Stimulated activated CD4-positive, alpha-beta T cell treated with anti-CD3 and anti-CD28 coated beads, TNF-alpha, amount 100 ng/mL, for 1 hour (primary cell): ENCODE measurements at regions not wholly inside any gene's neighbourhood (a gene's known extent, or its start where the extent isn't known, plus 50 kb on each side); places are given as distances from the start of the nearest gene placed in this dataset.
"Not testable (repeated sequence)": the region's sequence is repeated elsewhere in the genome, so short reads cannot be mapped to it uniquely, and the experiment has no call there.

Source experiments
- DNase-seq, 3 donors: peaks; one replicate each; pipeline ENCODE4 v3.0.0-alpha.2; 2020; ENCODE audit warnings: low read depth in 3 of 3, low spot score in 1 of 3

- no peak for DNase-seq
These were observed 193.0 kb upstream of the PWP1 start for GRCh38 chr12:107492393-107493134.

- no peak for DNase-seq
These were observed 192.5 kb upstream of the PWP1 start for GRCh38 chr12:107493135-107493494.

DNA sequence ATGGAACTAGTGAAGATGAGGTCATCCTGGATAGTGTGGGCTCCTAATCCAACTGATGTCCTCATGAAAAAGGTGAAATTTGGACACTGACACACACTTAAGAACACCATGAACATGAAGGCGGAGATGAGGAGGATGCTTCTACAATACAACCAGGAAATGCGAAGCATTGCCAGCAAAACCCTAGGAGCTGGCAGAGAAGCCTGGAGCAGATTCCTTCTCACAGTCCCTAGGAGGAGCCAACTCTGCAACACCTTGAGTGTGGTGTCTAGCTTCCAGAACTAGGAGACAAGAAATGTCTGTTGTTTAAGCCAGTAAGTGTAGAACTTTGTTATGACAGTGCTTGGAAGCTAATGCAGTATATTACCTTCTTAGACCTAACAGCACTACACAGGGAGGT lies 191.9 kb upstream of the PWP1 start:
- DNase-seq, result no peak

GRCh38 chr12:107494331-107494730 lies 191.3 kb upstream of the PWP1 start:
- no peak for DNase-seq

- DNase-seq, result no peak
These were observed 190.0 kb upstream of the PWP1 start for GRCh38 chr12:107495604-107496003.

GRCh38 chr12:107497231-107497630 lies 188.4 kb upstream of the PWP1 start:
- DNase-seq, result no peak

DNA sequence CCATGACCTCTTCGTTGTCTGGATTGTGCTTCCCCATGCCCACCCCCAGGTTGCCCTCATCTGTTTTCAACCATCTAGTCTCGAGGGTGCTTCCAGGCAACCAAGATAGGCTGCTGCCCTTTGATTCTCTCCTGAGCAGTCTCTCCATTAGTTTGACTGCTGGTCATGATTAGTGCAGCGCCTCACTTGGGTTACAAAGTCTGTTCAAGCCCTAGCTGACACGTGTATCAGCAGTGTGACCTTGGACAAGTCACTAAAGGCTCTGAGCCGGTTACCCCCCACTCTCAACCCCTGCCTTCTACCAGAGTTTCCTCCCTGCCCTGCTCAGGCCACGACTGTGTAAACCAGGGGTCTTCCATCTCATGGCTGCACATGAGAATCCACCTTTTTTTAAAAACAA lies 185.3 kb upstream of the PWP1 start:
- no peak for DNase-seq

- DNase-seq, result no peak
These were observed 183.9 kb upstream of the PWP1 start for GRCh38 chr12:107501681-107502080.

DNA sequence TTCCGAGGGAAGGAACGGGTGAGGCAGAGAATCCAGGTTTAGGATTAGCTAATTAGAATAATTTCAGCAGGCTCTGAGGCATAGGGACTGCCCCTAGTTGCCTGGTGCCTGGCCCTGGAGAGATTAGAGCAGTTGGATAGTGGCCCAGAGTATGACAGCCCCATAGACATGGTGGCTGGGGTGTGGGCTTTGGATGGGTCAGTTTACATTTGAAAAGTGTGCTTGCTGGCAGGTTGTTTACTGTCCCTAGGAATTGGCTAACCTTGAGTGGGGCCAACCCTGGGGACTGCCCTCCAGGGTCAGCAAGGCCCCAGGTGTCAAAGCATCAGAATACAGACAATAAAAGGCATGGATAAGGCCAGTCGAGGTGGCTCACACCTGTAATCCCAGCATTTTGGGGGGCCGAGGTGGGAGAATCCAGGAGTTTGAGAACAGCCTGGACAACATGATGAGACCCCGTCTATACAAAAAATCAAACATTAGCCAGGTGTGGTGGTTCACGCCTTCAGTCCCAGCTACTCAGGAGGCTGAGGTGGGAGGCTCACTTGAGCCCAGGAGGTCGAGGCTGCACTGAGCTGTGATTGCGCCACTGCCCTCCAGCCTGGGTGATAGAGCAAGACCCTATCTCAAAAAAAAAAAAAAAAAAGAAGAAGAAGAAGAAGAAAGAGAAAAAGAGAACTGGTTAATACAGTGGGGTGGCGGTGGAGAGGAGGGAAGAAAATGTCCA lies 182.3 kb upstream of the PWP1 start:
- no peak for DNase-seq

GRCh38 chr12:107503887-107504885 lies 181.4 kb upstream of the PWP1 start:
- no peak for DNase-seq

DNA sequence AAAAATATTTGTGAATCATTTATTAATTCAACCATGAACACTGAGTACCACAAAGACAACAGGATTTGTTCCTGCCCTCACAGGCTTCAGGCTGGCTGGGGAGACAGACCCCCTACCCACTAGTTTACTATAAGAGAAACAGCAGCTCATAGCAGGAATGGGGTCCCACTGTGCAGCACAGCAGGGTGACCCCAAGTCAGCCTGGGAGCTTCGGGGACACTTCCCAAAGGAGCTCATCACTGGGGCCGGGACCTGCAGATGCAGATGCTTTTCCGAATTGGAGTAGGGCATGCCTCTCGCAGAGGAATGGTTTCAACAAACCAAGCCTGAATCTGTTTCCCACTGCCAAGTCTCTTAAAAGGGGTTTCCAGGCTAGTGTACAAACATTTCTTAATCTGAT lies 176.2 kb upstream of the PWP1 start:
- DNase-seq, result no peak

DNA sequence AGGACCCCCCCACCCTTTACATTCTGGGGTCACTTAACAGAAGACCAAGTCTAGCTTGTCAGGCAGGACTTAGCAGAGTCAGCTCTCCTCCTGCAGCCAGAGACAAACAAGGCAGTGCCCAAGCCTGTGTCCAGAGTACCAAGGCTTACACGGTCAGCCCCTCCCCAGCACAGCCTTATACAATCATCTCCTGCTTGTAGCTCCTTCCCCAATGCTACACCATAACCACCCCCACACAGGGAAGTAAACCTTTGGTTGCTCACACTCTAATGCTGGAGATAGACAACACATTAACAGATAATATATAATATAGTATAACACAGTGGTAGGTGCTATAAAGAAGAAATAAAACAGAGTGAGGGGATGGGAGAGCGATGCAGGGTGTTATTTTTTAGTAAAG lies 175.4 kb upstream of the PWP1 start:
- no peak for DNase-seq

- no peak for DNase-seq
These were observed 174.3 kb upstream of the PWP1 start for GRCh38 chr12:107511292-107511691.

- DNase-seq, result no peak
These were observed 173.2 kb upstream of the PWP1 start for GRCh38 chr12:107512391-107512790.

DNA sequence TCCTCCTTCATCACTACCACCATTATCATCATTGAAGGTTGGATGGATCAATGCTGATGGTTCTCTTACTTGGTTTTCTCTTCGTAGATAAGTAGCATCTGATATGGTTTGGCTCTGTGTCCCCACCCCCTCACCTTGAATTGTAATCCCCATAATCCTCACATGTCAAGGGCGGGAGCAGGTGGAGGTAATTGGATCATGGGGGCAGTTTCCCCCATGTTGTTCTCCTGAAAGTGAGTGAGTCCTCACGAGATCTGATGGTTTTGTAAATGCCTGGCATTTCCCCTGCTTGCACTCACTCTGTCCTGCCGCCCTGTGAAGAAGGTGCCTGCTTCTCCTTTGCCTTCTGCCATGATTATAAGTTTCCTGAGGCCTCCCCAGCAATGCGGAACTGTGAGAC lies 172.4 kb upstream of the PWP1 start:
- no peak for DNase-seq

DNA sequence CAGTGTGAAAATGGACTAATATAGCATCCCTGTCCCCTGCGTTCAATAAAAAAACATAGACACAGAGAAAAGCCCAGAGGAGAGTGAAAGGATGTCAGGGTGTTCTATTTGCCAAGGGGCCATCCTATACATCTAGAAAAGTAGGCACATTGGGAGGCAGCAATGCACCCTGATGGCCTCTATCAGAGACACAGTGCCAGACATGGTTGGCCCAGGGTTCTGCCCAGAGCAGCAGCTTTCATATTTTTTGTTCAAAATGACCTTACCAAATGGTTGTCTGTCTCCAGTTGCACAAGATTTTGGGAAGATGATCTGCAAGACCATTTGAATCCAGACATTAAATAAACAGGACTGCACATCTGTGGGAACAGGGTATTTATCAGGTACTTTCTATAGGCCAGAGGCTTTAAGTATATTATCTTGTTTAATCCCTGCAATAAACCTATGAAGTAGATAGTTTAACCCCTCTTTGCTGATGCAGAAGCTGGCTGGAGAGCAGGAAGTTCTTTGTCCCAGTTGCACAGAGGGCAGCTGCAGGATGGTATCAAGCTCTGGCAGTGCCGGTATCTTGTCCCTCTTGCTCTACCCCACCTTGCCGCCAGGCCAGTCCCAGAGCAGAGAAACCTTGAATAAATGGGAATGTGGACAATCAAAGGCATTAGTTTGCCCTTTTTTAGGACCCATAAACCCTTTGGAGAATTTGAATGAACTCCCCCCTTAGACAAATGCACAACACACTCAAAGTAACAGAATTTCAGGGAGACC lies 171.8 kb upstream of the PWP1 start:
- no peak for DNase-seq

DNA sequence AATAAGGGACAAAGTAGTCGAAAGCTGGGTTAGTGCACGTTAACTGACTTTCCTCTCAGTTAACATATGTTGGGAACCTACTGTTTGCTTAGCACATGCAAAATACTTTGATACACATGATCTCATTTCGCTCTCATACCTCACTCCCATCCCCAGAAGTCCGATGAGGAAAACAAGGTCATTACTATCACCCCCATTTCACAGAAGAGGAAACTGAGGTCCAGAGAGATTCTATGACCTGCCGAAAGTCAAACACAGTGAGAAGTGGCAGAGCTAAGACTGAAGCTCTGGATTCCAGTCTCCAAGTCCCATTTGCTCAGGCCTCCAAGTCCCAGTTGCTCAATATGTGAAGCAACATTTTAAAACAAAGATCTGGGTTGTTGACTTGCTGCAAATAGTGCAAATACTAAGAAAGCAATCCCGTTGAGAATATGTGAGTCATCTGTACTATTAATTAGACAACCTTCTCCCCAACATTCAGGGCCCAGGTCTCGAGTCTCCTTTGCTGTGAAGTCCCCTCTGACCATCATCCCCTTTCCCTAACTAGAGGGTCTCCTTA lies 170.6 kb upstream of the PWP1 start:
- no peak for DNase-seq

DNA sequence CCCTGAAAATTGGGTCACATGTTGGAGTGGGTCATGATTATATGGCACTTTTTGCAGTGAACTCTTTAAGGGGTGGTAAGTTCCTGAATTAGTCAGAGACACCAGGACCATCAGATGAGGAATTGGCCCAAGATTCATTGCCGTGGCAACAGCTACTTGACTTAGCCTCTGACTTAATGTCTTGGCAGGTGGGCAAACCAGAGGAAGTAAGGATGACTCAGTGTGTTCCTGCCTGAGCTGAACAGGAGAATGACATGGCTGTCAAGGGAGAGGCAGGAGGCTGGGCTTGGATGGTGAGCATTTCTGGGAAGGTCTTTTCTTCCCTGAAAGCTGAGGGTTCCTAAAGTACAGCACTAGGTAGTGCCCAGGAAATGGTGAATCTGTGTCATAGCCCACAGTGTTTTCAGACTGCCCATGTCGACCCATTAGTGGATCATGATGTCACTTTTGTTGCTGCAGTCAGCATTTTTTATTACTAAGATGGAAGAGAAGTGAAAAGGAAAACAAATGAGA lies 170.1 kb upstream of the PWP1 start:
- no peak for DNase-seq

- not testable (repeated sequence) for DNase-seq
These were observed 167.8 kb upstream of the PWP1 start for GRCh38 chr12:107517816-107518215.

GRCh38 chr12:107518868-107519267 lies 166.7 kb upstream of the PWP1 start:
- no peak for DNase-seq
